ENCODE measurements at regions not wholly inside any gene's neighbourhood (a gene's known extent, or its start where the extent isn't known, plus 50 kb on each side); places are given as distances from the start of the nearest gene placed in this dataset.

- no peak for TF ChIP-seq CTCF (conservative IDR thresholded peaks at IDR 0.05)
- H3K27ac ChIP-seq, result peak overlapping the region; percentile 51
Observed at GRCh38 chrX:10932842-10933440, 178.2 kb upstream of the HCCS start.

DNA sequence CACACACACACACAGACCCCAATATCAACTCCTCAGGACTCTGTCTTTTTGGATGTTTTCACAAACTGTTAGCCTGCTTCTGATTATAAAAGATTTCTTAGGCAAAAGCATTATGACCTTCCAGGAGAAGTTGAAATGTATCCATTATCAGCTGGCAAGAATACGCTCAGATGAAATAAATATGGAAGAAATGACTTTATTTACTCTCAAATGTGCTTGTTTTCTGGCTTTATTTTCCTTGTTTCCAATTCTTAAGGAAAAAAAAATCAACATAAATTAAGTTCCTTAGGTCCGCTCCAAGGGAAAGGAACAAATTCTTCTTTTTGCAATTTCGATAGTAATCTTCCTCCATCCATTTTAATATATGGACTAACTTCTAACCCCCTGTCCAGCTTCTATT, 175.6 kb upstream of the HCCS start:
- no peak overlapping the region for H3K27ac ChIP-seq
- TF ChIP-seq CTCF (conservative IDR thresholded peaks at IDR 0.05), result no peak

- no peak overlapping the region for H3K27ac ChIP-seq
- TF ChIP-seq CTCF (conservative IDR thresholded peaks at IDR 0.05), result no peak
Observed at GRCh38 chrX:10936976-10937375, 174.2 kb upstream of the HCCS start.

DNA sequence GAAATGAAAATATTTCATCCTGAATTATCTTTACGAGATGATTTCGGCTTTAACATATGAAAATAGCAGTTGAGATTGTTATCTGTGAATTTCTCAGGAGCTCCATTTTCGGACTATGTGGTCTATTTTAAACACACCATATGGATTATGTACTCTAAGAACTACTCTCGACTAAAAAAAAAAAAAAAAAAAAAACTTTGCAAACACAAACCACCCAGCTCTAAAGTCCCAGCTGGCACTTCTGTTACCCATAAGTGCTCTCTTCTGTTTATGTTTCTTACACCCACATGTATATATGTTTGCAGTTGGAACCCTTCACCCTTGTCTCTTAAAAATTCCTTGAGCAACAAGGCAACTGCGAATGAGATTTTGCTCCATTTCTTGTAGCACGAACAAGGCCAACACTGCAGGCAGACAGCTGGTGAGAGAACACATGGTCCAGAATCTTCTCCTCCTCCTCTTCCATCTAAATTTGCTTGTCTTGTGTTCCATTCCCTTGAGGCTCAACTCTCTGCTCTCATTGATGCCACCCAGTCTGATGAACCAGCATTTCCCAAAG, 172.7 kb upstream of the HCCS start:
- peak overlapping the region; percentile 57 for H3K27ac ChIP-seq
- no peak for TF ChIP-seq CTCF (conservative IDR thresholded peaks at IDR 0.05)

GRCh38 chrX:10939424-10939823, 171.7 kb upstream of the HCCS start:
- H3K27ac ChIP-seq, result peak overlapping the region; percentile 57
- no peak for TF ChIP-seq CTCF (conservative IDR thresholded peaks at IDR 0.05)

GRCh38 chrX:10944136-10944885, 166.8 kb upstream of the HCCS start:
- no peak for TF ChIP-seq CTCF (conservative IDR thresholded peaks at IDR 0.05)
- no peak overlapping the region for H3K27ac ChIP-seq

DNA sequence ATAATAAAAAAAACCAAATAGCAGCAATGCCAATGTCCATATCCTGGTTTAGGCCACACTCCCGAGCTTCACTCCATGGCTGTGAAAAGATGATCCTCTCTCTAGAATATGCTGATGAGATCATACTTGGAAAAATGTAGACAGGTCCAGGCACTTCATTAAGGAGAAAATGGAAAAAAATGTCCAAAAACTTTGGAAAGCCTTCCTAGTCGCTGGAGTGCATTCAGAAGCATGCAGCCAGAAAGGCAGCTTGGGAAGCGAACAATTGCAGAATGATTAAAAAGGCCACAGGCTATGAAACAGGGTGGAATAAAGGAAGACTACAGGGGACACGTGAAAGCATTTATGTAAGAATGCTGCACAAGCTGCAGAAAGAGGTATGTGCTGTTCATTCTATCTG, 165.6 kb upstream of the HCCS start:
- no peak for TF ChIP-seq CTCF (conservative IDR thresholded peaks at IDR 0.05)
- no peak overlapping the region for H3K27ac ChIP-seq
